EL (cell line): ENCODE measurements at regions not wholly inside any gene's neighbourhood (a gene's known extent, or its start where the extent isn't known, plus 50 kb on each side); places are given as distances from the start of the nearest gene placed in this dataset.
A peak's percentile ranks its signal among the peaks of the same experiment; 100 is the strongest.

Experiments used
- DNase-seq: peaks from one replicate; pipeline ENCODE4 v3.0.0-alpha.2; 2016

DNA sequence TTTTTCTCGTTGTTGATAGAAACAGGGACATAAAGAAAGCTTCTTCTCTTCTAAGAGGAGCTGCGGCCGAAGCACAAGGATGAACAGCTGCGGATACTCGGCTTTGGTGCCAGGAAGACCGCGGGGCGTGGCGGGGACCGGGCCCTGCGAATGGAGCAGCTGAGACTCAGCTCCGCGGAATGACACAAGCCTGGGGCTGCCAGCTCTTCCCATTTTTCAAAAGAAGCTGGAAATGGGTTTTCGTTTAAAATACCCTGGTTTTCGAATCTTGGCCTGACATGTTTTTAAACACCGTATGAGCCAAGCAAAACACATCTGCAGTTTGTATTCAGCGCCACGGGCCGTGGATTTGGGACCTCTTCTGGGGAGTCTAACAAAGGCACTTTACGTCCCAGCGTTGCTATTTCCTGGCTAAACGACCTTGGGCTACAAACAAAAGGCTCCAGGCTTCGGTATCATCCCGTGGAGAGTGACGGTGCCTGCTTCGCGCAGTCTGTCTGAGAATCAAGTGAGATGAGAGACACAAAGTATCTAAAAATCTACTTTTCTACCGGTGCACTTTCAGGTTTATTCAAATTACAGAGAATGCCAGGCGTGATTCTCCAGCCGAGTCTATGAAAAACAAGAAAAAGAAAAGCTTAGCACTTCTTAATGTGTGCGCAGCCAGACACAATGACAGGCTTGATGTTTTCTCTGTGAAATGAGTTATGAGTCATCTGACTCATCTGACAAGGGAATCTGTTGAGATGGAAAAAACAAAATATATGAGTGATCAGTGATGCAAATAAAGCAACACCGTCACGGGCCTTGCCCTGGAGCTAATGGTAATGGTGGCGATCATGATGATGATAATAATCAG, 114.0 kb upstream of the TMEM132D start:
- no peak for DNase-seq

DNA sequence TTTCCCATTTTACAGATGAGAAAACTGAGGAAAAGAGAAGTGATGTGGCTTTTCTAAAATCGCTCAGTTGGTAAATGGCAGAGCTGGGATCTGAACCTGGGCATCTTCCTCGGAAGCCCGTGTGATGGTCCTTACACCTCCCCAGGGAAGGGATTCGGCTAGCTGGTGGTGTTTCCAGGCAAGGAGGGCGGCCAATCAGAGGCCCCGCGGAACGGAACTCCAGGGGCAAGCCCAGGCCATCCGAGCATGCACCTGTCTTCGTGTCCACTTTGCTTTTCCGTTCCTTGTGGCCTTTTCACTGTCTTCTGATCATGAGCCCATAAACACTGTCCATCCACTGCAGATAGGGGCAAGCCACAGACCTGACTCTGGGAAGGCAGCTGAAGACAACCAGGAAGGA, 114.8 kb upstream of the TMEM132D start:
- DNase-seq, result no peak

DNA sequence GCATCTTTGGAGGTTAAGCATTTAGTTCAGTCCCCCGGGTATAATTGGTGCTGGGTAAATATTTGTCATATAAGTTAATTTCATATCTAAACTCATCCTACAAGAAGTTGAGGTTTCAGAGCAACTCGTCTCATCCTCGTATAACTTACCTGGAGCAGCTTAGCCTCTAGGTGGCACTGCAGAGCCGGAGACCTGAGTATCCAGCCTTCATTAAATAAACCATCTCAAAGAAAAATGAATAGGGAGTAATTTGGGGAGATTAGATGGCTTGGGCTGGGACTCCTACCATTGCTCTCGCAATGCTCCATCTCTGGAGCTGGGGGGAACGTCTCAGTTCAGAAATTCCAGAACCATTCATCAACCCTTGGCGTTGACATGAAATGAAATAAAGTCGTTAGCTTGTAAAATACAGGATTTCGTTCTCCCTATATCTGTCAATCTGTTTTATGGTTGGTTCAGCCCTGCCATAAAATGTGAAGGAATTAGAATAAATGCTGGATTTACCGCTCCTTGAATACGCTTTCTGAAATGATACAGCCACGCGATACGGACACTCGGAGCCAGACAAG, 122.9 kb upstream of the TMEM132D start:
- no peak for DNase-seq

DNA sequence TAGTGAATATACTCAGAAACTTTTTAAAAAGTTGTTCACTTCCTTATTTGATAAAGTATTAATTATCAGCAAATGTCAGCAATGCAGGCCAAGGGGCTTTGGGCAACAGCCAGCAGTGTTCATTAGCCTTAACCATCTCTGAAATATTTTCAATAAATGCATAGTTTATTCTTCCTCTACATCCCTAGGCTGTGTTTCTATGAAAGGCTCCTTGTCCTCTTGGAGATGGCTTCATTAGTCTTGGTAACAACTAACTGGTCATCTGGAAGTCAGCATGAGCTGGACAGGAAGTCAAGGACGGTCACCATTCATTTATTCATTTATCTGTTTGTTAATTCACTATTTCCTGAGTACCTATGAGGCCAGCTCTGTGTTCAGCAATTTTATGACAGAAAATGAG, 124.0 kb upstream of the TMEM132D start:
- no peak for DNase-seq

DNA sequence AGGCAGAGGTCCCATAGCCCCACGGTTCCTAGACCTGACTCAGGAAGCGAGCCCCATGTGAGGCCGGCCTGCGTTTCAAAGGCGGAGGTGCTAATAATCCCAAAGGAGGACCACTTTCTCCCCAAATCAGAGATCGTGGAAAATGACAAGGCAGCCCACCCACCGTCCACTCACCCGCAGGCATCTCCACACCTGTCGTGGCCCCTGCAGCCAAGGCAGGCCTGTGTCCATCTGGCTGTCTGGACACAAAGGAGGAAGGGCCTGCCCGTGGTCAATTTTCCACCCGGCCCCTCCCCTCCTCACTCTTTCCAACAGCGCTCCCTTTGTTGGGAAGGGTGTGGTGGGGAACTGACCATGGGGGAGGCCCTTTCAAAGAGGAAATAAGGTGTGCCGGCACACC, 125.3 kb upstream of the TMEM132D start:
- DNase-seq, result no peak

DNA sequence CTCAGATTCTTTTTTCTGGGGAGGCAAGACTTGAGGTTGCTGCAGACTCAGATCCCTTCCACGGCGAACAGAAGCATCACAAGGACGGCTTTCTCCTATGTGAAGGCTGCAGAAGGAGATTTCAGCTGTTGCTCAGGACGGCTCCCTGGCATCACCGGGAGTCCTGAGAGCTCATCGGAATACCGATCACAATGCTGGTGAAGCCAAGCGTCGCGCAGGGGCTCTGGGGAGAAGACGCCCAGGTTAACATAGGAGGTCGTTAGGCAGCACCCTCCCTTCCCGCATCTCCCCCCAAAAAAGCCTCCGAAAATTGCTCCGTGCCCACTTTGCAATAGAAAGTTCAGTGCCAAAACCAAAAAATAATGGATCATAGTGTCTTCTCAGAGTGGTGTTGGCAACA, 127.2 kb upstream of the TMEM132D start:
- DNase-seq, result no peak

DNA sequence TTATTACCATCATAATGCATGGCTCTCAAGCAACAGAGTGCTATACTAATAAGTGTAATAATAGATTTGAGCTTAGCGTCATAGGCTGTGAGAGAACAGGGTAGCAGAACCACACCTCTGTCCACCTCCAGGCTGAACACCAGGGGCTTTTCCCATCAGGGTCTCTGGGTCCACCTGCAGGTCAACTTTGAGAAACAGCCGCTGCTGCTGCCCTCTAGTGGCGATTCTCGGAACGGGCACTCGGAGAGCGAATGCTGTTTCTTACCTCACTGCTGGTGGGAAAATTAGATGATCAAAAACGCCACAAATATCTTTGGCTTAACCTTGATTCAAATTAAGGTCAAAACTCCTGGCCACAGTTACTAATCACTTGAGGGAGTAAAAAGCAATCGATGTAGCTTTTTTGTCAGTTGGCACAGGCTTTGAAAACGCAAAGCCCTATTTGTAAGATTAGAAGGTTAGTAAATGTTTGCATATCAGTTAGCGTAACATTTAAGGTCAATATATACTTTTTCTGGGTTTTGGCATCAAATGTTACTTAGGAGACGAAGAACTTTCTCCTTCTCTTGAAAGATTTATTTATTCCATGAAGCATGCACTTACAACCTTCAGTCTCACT, 127.9 kb upstream of the TMEM132D start:
- peak; percentile 2 for DNase-seq

DNA sequence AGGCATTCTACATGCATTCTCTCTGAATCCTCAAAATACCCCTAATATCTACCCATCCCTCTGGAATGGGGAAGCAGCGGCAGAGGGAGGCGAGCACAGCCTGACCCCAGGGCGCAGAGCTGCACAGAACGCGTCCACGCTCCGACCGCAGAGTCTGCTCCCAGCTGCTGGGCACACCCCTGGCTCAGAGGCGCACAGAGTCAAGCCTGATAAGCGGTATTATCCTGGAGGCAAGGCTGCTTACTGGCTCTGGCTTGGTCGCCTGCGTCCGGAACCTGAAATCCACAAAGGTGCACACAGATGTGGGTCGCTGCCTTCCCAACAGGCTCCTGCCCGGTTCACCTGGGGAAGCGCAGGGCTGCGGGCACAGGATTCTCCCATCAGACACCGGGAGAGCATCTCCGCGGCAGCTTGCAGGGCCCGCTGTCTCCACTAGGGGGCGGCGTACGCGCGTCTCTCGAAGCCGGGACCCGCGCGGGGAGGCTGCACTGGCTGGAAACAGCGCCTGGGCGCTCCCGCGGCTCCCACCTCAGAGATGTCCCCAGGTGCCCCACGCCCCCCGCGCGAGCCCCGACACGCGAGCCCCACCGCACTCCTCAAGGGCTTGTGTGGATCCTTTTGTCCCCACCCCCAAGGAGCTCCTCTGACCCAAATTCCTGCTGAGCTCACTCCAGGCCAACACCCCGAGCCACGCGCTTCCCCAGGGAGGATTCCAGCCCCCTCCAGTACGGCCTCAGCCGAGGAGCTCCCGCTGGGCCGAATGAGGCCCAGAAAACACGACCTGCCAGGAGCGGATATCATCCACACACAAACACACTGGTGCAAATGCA, 120.1 kb upstream of the FZD10 start:
- no peak for DNase-seq

DNA sequence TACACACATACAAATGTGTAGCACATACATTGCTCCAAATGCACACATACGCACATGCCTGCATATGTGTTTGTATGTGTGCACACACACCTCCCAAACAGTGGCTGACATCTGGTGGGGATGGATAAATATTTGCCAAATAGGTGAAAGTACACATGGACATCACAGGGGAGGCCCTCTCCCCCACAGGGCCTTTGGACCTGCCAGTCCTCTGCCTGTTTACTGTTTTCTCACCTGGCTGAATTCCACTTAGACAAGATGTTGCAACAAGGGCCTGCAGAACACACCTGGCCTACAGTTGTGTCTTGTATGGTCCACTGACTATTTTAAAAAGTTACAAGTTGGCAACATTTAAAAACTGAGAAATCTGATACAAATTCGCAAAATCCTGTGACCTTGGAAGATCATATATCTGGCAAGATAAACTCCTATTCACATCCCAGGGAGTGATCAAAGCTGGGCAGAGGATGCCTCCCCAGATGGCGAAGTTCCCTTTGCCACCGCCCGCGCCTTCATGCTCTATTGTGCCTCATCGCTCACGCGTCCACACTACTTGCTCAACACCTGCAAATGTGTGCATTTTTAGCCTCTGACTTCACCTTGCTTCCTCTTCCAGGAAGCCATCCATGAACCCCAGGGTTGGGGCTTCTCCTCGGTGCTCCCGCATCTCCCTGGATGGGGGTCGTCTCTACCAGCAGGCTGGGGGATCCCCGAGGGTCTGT, 118.4 kb upstream of the FZD10 start:
- no peak for DNase-seq

DNA sequence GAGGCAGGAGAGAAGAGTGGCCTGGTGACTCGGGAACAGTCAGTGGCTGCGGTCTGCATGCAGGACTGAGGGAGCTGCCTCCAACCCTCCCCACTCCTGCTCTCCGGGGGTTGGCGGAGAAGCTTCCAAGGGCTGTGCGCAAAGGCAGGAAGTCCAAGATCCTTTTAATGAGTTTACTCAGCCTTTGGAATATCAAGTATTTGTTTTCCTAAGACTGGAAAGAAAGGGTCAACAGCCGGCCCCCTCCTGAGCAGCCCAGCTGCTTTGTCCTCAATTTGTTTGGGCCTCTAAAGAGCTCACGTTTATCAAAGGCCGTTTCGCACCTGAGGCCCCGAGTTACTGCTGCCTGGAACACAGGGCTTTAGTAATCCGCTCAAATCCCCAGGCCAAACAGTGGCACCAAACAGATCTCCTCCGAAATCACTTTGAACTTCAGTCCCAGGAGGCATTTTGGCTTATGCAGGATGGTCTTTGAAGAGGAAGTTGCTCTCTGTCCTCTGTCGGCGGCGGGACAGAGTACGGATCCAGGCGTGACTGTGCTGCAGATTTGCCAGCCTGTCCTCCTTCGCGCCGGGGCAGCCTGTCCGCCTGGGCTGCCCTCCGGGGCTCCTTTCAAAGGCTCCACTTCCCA, 117.2 kb upstream of the FZD10 start:
- no peak for DNase-seq

DNA sequence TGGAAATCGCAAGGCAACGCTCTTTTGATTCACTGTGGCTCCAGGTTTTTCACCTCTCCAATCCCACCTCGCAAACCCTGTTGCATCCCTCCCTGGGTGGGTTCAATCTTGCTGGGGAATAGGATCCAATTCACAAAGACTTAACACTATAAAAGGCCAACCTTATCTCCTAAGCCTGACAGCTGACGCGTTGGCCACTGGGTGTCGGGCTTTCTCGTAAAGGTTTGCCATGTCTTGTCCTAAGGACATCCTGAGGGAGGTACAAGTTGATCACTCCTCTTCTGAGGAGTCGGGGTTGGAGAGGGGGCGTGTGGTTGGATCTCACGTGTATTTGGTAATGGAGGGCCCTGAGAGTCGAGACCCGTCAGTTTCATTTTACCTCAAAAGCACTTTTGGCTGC, 112.6 kb upstream of the FZD10 start:
- DNase-seq, result no peak

DNA sequence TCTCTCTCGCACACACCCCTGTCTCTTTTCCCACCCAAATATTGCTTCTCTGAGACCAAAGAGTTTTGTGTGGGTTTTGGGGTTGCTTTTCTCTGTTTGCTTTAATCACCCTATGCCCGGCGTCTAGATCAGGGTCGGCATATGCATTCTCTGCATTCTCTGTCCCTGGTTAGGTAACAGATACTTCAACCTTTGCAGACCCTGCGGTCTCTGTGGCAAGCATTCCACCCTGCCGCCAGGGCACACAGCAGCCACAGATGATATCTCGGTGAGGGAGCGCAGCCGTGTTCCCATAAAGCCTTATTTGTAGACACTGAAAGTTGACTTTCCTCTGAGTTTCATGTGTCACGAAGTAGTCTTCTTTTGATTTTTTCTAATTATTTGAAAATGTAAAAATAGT, 110.4 kb upstream of the FZD10 start:
- no peak for DNase-seq

DNA sequence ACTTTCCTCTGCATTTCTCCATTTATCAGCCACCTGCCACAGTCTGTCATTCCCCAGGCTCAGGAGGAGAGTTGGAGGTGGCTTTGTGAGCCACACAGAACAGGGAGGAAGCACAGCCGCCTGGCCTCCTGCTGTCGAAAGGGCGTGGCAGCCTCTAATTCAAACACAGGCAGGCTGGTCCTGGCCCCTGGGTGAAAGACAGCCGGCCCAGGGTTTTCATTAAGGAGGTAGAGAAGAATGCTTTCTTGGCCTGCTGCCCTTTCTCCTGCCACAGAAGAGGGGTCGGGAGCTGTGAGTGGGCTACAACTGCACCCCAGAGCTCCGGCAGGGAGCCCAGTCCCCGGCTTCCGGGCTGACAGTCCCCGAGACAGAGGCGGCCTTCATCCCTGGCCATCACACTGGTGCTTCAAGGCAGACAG, 108.6 kb upstream of the FZD10 start:
- DNase-seq, result no peak

DNA sequence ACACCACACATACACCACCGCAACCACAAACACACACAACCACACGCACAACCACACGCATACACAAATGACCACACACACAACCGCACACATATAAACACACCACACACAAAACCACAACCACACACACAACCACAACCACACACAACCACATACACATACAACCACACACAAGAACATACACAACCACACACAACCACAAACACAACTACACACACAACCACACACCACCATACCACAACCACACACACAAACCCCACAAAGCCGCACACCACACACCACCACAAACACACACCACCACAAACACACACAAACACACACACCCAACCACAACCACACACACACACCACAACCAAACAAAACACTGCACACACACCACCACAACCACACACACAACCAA, 107.5 kb upstream of the FZD10 start:
- DNase-seq, result no peak

DNA sequence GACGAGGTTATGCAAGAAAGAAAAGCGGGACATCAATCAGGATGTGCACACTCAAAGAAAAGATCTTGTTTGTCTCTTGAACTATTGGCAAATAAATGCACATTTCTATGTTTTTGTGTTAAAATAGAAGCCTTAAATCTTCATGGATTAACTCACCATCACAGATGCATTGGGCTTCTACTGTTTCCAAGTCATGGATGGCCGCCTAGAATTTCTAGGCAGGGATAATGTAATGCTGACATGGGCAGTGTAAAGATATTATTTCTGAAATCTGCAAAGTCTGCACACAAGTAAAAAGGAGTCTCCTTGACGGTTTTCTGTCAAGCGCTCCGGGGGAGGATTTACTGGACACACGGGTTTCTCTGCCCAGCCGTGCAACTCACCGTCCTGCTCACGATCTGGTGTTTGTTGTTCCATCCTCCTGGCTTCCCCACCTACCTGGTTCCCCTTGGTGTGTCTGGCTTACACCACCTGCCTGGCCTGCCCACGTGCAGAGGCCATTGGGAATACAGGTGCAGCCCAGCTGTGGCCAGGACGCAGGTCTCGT, 103.3 kb upstream of the FZD10 start:
- DNase-seq, result no peak

DNA sequence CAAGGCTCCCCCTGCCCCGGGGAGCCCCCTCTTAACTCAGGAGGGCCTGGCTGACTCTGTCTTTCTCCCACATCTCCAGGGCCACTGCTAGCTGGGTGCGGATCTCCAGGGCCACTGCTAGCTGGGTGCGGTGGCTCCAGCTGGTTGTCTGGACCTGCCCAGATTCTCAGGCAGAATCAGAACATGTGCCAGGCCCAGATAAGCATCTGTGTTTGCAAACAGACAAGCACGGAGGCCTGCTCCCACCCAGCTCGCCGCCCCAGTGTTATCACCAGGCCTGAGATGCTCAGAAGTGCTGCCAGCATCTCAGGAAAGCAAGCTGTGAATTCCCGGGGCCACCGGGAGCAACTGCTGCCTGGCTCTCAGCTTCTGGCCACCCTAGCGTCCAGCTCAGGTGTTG, 98.4 kb upstream of the FZD10 start:
- DNase-seq, result no peak

DNA sequence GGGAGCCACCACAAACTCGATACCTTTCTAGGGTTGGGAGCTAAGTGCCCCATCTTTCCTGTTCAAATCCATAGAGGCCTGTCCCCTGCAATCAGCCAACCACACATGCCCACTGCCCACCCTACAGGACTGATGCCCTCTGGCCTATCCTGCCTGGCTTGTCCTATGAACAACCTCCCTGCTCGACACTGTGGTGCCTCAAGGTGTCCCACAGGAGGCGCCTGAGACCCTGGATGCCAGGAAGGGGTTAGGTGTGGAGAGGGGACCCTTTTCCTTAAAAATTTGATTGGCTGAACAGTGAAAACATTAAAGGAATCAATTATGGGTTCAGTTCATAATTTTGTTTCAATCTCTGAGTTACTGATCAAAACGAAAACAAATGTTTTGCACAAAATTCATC, 97.3 kb upstream of the FZD10 start:
- DNase-seq, result no peak

DNA sequence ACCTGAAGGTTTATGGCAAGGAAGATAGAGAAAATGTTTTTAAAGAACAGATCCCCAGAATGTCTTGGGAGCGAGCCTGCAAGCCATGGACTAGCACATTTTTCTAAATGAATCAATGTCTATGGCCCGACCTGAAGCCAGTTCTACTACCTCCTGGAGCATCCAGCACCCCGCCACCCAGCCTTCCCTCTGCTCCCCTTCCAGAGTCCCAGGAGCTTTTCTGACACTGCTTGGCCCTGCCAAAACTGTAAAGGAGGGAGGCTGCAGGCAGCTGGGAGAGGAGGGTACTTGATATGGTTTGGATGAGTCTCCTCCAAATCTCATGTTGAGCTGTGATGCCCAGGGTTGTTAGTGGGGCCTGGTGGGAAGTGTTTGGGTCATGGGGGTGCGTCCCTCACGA, 95.5 kb upstream of the FZD10 start:
- no peak for DNase-seq

DNA sequence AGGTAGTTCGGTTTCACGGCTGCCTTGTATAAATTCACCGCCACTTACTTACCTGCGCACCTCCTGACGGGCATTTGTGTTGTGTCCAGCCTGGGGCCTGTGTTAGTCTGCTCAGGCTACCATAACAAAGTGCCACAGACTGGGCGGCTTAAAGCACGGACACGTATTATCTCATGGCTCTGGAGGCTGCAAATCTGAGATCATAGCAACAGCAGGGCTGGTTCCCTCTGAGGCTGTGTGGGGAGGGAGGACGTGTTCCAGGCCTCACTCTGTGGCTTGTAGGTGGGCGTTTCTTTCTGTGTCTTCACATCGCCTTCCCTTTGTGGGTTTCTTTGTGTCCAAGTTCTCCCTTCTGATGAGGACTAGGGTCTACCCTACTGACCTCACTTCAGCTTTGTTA, 93.5 kb upstream of the FZD10 start:
- DNase-seq, result no peak

DNA sequence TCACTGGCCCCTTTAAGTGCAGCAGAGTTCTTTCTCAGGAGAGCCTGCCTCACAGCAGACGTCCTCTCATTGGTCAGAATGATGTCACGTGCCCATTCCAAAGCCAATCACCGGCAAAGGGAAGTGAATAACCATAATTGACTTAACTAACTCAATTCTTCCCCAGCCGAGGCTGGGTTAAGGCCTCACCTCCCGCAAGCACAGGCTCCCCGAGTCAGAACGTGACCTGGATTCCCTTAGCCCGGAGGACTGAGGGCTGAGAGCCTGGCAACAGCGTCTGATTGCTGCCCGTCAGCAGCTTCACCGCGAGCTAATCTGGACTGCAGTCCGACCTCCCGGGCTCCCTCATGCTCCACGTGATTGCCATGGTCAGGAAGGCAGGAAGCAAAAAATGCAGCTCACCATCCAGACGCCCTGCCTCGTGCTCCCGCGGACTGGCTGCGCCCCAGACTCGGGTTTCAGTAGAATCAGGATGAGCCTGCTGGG, 92.1 kb upstream of the FZD10 start:
- DNase-seq, result no peak

DNA sequence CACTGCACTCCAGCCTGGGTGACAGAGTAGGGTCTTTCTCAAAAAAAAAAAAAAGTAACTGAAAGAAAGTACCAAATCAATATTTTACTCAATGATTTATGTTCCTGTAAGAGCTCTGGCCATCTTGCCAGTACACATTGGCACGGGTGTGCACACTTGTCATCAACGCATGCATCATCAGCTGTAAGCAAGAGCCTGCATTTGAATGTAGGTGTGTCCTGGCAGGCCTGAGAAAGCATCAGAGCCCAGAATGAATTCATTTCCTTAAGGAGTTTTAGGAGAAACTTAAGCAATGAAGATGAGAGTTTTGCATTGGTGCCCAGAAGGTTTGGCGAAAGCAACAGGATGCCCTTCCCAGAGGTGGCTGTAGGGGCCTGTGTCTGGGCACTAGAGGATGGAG, 88.5 kb upstream of the FZD10 start:
- DNase-seq, result no peak
